ENCODE measurements at regions not wholly inside any gene's neighbourhood (a gene's known extent, or its start where the extent isn't known, plus 50 kb on each side); places are given as distances from the start of the nearest gene placed in this dataset.

DNA sequence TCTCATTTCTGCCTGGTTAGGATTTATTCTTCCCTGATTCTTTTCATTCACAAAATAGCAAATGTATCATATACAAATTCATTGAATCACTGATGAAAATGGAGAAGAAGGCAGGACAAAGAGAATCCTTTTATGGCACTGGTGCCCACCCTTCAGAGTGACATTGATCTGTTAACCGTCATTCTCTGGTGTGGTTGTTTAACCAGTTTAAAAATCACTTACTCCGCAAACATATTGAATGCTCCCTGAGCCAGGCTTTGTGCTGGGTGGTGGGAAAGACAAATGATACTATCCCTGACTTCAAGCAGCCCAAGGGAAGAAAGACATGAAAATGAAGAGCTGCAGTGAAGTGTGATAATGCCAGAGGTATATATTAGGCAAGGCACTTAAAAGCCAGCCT lies 187.5 kb upstream of the SLC38A2 start:
- H3K9ac ChIP-seq (ENCODE audit: low read length) = no peak overlapping the region
- H3K9me2 ChIP-seq (ENCODE audit: low read depth, low read length) = no peaks in the 10 kb centered on the region
- no peaks in the 10 kb centered on the region for H3K27me3 ChIP-seq (ENCODE audit: insufficient read depth, low read length)
- no peaks in the 10 kb centered on the region for H3K79me2 ChIP-seq (ENCODE audit: insufficient read depth, low read length)
- H3K4me2 ChIP-seq (ENCODE audit: low read length) = no peak overlapping the region
- H3K9me3 ChIP-seq (ENCODE audit: low read length) = no peaks in the 10 kb centered on the region
- no peaks in the 10 kb centered on the region for H3F3A ChIP-seq (ENCODE audit: insufficient read depth, low read length)
- H3K36me3 ChIP-seq (ENCODE audit: insufficient read depth, low read length) = no peaks in the 10 kb centered on the region
- no peak overlapping the region for H3K27ac ChIP-seq (ENCODE audit: low read depth, low read length, poor library complexity, severe bottlenecking)
- H4K20me1 ChIP-seq (ENCODE audit: insufficient read depth, low read length) = no peaks in the 10 kb centered on the region
- no peak for TF ChIP-seq EZH2 (IDR thresholded peaks at IDR 0.05; ENCODE audit: borderline replicate concordance, low read length)
- no peak overlapping the region for H2AFZ ChIP-seq (ENCODE audit: low read length)
- H3K4me3 ChIP-seq (ENCODE audit: low read depth, low read length, poor library complexity, severe bottlenecking) = no peak overlapping the region
- H3K4me1 ChIP-seq (ENCODE audit: insufficient read depth, low read length, severe bottlenecking) = no peaks in the 10 kb centered on the region

DNA sequence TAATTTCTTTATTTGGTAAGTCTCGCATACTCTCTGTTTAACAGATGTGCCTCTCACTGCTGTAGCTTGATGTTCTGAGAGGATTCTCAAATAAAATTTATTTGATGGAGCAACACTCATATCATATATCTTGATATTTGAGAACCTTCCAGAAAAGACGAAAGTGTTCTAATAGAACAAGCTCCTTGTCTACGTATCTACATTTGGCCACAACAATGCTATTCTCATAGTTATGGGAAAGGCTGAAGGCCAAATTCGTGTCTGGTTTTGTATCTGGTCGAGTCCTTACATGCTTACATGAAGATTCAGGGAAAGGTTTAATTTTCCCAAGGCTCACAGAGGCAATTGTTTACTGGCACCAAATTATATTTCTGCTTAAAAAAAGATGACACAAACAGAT lies 186.7 kb upstream of the SLC38A2 start:
- Histone ChIP-seq H3K9ac (ENCODE audit: low read length) (no peak overlapping the region), H3K9me3 (ENCODE audit: low read length) (no peaks in the 10 kb centered on the region), H3K79me2 (ENCODE audit: insufficient read depth, low read length) (no peaks in the 10 kb centered on the region), H3K27ac (ENCODE audit: low read depth, low read length, poor library complexity, severe bottlenecking) (no peak overlapping the region), H2AFZ (ENCODE audit: low read length) (no peak overlapping the region), H3K4me2 (ENCODE audit: low read length) (no peak overlapping the region), H3K4me1 (ENCODE audit: insufficient read depth, low read length, severe bottlenecking) (no peaks in the 10 kb centered on the region), H3K27me3 (ENCODE audit: insufficient read depth, low read length) (no peaks in the 10 kb centered on the region), H3K4me3 (ENCODE audit: low read depth, low read length, poor library complexity, severe bottlenecking) (no peak overlapping the region), H4K20me1 (ENCODE audit: insufficient read depth, low read length) (no peaks in the 10 kb centered on the region), H3K36me3 (ENCODE audit: insufficient read depth, low read length) (no peaks in the 10 kb centered on the region), H3K9me2 (ENCODE audit: low read depth, low read length) (no peaks in the 10 kb centered on the region), H3F3A (ENCODE audit: insufficient read depth, low read length) (no peaks in the 10 kb centered on the region)
- TF ChIP-seq, protein P1, sequence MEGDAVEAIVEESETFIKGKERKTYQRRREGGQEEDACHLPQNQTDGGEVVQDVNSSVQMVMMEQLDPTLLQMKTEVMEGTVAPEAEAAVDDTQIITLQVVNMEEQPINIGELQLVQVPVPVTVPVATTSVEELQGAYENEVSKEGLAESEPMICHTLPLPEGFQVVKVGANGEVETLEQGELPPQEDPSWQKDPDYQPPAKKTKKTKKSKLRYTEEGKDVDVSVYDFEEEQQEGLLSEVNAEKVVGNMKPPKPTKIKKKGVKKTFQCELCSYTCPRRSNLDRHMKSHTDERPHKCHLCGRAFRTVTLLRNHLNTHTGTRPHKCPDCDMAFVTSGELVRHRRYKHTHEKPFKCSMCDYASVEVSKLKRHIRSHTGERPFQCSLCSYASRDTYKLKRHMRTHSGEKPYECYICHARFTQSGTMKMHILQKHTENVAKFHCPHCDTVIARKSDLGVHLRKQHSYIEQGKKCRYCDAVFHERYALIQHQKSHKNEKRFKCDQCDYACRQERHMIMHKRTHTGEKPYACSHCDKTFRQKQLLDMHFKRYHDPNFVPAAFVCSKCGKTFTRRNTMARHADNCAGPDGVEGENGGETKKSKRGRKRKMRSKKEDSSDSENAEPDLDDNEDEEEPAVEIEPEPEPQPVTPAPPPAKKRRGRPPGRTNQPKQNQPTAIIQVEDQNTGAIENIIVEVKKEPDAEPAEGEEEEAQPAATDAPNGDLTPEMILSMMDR (IDR thresholded peaks at IDR 0.05; ENCODE audit: low read length) = no peak
- TF ChIP-seq EZH2 (IDR thresholded peaks at IDR 0.05; ENCODE audit: borderline replicate concordance, low read length) = no peak

DNA sequence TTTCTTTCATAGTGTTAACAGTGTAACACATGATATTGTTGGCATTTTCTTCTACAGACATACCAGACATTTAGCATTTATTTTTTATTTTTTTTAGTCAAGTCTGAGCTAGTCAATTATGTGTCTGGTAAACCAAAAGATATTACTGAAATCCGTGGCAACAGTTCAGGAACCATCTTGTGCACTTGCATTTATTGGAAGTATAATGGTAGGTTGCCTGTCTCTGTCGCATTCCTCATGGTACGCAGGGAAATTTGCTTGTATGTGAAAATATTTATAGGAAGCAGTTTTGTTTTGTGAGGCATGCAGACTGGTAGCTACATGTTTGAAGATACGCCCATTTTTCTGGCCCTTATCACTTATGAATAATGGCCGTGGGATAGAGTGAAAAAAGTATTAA lies 186.1 kb upstream of the SLC38A2 start:
- H3K27ac ChIP-seq (ENCODE audit: low read depth, low read length, poor library complexity, severe bottlenecking) = no peak overlapping the region
- H3K9me3 ChIP-seq (ENCODE audit: low read length) = no peaks in the 10 kb centered on the region
- H4K20me1 ChIP-seq (ENCODE audit: insufficient read depth, low read length) = no peaks in the 10 kb centered on the region
- H3K4me3 ChIP-seq (ENCODE audit: low read depth, low read length, poor library complexity, severe bottlenecking) = no peak overlapping the region
- no peaks in the 10 kb centered on the region for H3K4me1 ChIP-seq (ENCODE audit: insufficient read depth, low read length, severe bottlenecking)
- TF ChIP-seq, protein P1 (IDR thresholded peaks at IDR 0.05; ENCODE audit: low read length) = no peak
- no peak for TF ChIP-seq EZH2 (IDR thresholded peaks at IDR 0.05; ENCODE audit: borderline replicate concordance, low read length)
- H3K27me3 ChIP-seq (ENCODE audit: insufficient read depth, low read length) = no peaks in the 10 kb centered on the region
- no peak overlapping the region for H2AFZ ChIP-seq (ENCODE audit: low read length)
- H3F3A ChIP-seq (ENCODE audit: insufficient read depth, low read length) = no peaks in the 10 kb centered on the region
- H3K36me3 ChIP-seq (ENCODE audit: insufficient read depth, low read length) = no peaks in the 10 kb centered on the region
- no peaks in the 10 kb centered on the region for H3K79me2 ChIP-seq (ENCODE audit: insufficient read depth, low read length)
- H3K4me2 ChIP-seq (ENCODE audit: low read length) = no peak overlapping the region
- H3K9me2 ChIP-seq (ENCODE audit: low read depth, low read length) = no peaks in the 10 kb centered on the region
- H3K9ac ChIP-seq (ENCODE audit: low read length) = no peak overlapping the region

DNA sequence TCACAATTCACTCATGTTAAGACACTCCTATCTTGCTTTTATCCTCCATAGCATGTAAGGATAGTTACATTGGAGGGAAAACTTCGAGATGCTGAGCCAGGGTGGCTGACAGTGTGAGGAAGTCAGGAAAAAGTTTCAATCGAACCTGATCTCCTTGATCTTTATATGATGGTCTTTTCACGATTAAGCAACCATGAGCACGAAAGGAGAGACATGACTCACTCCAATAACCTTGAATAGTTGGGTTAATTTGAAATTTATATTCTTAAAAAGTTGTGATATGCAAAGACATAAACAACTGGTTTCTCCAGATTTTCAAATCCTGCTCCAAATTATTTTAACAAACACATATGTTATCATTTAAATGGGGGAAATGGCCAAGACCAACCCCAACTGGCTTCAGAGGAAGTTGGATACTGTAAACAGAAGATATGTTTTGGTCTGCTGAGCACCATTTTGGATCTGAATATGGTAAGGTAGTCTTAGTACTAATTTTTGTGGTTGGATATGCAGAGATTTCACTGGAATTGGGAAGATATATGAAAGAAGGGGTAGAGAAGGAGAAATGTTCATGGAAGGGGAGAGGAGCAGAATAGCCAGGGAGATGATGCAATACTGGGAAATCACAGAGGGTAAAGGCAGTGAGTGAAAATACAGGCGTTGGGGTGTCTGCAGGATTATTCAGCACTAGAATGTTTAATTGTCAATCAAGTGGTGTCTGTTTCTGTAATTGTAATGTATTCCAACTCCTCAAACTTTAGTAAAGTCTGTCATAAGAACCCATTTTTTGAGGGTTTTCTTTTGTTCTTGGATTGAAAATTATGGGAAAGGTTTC lies 185.2 kb upstream of the SLC38A2 start:
- no peak overlapping the region for H2AFZ ChIP-seq (ENCODE audit: low read length)
- H3K4me1 ChIP-seq (ENCODE audit: insufficient read depth, low read length, severe bottlenecking) = no peaks in the 10 kb centered on the region
- TF ChIP-seq EZH2 (IDR thresholded peaks at IDR 0.05; ENCODE audit: borderline replicate concordance, low read length) = no peak
- H3K27ac ChIP-seq (ENCODE audit: low read depth, low read length, poor library complexity, severe bottlenecking) = no peak overlapping the region
- no peaks in the 10 kb centered on the region for H3K36me3 ChIP-seq (ENCODE audit: insufficient read depth, low read length)
- no peaks in the 10 kb centered on the region for H4K20me1 ChIP-seq (ENCODE audit: insufficient read depth, low read length)
- no peak overlapping the region for H3K9ac ChIP-seq (ENCODE audit: low read length)
- H3K4me2 ChIP-seq (ENCODE audit: low read length) = no peak overlapping the region
- no peaks in the 10 kb centered on the region for H3K9me3 ChIP-seq (ENCODE audit: low read length)
- no peaks in the 10 kb centered on the region for H3K9me2 ChIP-seq (ENCODE audit: low read depth, low read length)
- H3K27me3 ChIP-seq (ENCODE audit: insufficient read depth, low read length) = no peaks in the 10 kb centered on the region
- H3K79me2 ChIP-seq (ENCODE audit: insufficient read depth, low read length) = no peaks in the 10 kb centered on the region
- no peaks in the 10 kb centered on the region for H3F3A ChIP-seq (ENCODE audit: insufficient read depth, low read length)
- no peak overlapping the region for H3K4me3 ChIP-seq (ENCODE audit: low read depth, low read length, poor library complexity, severe bottlenecking)
